Anterior cingulate cortex (tissue), 58 donors: ENCODE measurements at regions not wholly inside any gene's neighbourhood (a gene's known extent, or its start where the extent isn't known, plus 50 kb on each side); places are given as distances from the start of the nearest gene placed in this dataset.
"Not testable (repeated sequence)": the region's sequence is repeated elsewhere in the genome, so short reads cannot be mapped to it uniquely, and the experiment has no call there.

Experiments
- DNase-seq, 58 donors: peaks; one replicate each; lab custom pipeline; 2025; lab: John Stamatoyannopoulos, UW

- DNase-seq, result no peak
Observed at GRCh38 chr2:123578016-123578415, 447.1 kb upstream of the CNTNAP5 start.

DNA sequence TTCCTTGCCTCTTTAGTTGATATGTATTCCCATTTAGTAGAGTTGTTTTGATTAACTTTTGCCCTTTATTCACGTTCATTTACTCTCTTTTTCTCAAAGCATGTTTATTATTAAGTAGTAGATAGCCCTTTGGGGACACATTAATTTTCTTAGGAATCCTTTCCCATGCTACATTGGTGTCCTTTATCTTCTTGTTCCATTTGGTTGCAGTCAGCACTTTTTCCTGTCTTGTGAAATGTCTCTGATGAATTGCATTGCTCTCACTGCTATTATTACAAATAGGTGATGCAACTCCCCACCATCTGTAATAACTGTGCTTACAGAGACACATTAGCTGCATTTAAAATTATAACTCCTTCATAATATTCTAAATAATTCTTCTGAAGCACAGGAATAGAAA lies 428.5 kb upstream of the CNTNAP5 start:
- no peak for DNase-seq

DNA sequence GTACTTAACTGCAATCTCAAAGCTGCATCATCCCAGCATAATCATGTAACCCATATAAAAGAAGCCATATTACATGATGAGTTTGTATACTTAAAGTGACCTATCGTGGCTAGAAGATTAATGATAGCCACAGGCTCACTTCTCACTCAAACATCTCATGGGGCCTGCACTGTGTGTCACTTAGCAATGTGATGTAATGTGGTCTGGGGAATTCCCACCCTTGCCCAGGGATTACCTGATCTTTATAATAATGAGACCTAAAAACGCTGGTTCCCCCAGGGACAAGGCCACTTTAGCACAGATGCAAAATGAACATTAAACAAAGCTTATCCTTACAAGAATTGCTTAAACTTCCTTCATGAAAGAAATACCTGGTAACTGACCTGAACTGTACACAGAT lies 427.1 kb upstream of the CNTNAP5 start:
- DNase-seq, result no peak

- DNase-seq, result no peak
Observed at GRCh38 chr2:123606631-123607030, 418.5 kb upstream of the CNTNAP5 start.

DNA sequence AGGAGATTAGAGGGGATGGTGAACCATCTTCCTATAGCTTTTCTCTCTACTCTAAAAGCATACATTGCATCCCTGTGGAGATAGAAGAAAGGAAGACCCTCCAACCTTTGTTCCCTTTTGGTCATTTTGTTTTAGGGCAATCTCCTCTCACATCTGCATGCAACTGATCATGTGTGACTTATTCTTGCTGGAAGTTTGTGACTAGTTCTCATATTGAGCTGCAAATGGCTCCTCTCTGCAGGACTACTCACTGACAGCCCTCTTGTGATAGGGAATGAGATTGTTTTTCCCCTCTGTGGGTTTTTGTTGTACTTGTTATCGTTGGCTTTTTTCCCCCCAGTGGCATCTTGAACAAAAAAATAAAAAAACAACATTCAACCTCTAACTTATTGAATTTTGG lies 416.0 kb upstream of the CNTNAP5 start:
- no peak for DNase-seq

DNA sequence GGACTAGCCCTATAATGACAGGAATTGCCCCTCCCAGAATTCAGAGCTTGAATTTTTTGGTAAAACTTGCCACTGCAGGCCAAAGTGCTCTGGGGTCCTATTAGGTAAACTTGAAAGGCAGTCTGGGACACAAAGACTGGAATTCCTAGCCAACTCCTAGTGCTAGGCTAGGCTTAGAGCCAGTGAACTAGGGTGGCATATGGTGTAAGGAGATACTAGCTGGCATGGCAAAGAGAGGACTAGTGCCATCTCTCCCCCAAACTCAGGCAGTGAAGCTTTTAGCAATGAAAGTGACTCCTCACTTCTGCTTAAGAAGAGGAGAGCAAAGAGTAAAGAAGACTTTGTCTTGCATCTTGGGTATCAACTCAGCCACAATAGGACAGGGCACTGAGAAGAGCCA lies 410.5 kb upstream of the CNTNAP5 start:
- no peak for DNase-seq

GRCh38 chr2:123618642-123619041 lies 406.4 kb upstream of the CNTNAP5 start:
- not testable (repeated sequence) for DNase-seq

DNA sequence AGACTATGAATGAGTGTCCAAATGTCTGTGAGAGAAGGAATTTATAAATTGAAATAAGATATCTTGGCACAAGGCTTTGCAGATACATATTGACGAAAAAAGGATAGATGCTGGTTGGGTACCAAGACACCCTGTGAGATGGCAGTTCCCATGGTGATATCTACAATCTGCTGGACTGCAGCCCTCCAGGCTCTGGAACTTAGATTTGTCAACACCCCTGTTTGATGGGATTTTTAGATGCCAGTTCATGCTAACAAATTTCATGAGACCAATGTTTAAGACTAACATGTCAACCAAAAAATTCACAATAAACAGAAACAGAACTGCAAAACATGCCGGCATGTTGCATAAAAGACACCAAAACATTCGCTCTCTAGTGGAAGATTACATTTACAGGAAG lies 400.3 kb upstream of the CNTNAP5 start:
- no peak for DNase-seq

- DNase-seq, result no peak
Observed at GRCh38 chr2:123636232-123636631, 388.9 kb upstream of the CNTNAP5 start.

GRCh38 chr2:123640685-123641335 lies 384.3 kb upstream of the CNTNAP5 start:
- DNase-seq, result no peak

GRCh38 chr2:123644053-123644452 lies 381.0 kb upstream of the CNTNAP5 start:
- DNase-seq, result no peak

GRCh38 chr2:123648016-123648415 lies 377.1 kb upstream of the CNTNAP5 start:
- no peak for DNase-seq

- DNase-seq, result no peak
Observed at GRCh38 chr2:123648956-123649355, 376.1 kb upstream of the CNTNAP5 start.

- DNase-seq, result no peak
Observed at GRCh38 chr2:123651151-123651550, 373.9 kb upstream of the CNTNAP5 start.

DNA sequence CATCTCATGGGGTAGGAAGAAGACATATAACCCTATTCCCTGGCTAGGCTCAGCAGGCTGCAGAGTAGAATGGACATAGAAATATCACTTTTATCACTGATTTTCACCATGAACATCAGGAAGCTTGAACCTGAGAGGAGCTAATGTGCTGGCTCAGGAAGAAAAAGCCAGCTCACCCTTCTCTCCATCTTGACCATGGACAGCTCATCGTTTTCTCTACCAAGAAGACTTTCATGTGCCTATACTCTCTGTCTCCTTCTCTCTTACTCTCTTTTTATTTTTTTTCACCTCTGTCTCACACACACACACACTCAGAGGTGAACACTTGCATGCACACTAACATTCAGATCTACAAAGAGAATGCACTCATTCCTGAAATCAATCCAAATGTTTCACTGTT lies 372.8 kb upstream of the CNTNAP5 start:
- no peak for DNase-seq

DNA sequence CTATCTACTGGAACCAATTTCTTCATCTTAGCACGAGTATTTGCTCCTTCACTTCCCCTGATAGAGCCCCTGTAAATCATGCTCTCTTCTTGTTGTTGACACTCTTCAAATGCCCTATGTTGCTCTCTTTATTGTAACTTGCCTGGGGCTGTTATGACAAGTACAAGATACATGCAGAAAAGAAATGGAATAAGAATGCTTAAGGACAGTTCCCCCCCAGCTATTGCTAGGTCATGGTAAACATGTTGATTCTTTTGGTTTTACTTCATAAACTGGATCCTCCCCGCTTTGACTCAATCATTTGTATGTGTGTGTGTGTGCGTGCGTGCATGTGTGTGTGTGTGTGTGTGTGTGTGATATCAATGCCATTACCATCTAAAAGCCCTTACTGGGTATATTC lies 368.5 kb upstream of the CNTNAP5 start:
- DNase-seq, result no peak

GRCh38 chr2:123659120-123659519 lies 366.0 kb upstream of the CNTNAP5 start:
- no peak for DNase-seq

DNA sequence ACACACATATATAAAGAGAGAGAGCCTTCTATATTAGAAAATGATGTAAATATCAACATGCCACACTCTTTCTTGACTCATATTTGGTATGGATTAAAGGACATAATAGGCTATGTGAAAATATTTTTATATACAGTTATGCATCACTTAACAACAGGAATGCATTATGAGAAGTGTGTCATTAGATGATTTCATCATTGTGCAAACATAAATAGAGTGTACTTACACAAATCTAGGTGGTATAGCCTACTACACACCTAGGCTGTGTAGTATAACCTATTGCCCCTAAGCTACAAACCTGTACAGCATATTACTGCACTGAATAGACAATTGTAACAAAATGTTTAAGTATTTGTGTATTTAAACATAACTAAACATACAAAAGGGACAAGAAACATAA lies 354.8 kb upstream of the CNTNAP5 start:
- no peak for DNase-seq

GRCh38 chr2:123683797-123684196 lies 341.3 kb upstream of the CNTNAP5 start:
- DNase-seq, result not testable (repeated sequence)

DNA sequence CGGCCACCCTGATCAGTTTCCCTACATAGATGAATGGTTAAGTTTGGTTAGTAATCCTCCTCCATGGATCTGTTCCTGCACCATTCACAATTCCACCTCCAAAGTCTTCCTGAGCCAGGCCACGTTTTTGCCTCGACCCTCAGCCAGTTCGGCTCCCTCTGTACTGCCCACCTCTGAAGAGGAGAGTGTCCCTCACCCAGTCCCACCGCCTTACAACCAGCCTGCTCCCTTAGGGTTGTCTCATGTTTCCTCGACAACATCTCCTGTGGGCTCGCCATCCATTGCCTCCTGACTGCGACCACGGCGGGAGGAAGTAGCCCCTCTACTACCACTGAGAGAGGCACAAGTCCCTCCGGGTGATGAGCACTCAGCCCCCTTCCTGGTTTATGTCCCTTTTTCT lies 338.0 kb upstream of the CNTNAP5 start:
- no peak for DNase-seq

- DNase-seq, result no peak
Observed at GRCh38 chr2:123688231-123688940, 336.7 kb upstream of the CNTNAP5 start.

DNA sequence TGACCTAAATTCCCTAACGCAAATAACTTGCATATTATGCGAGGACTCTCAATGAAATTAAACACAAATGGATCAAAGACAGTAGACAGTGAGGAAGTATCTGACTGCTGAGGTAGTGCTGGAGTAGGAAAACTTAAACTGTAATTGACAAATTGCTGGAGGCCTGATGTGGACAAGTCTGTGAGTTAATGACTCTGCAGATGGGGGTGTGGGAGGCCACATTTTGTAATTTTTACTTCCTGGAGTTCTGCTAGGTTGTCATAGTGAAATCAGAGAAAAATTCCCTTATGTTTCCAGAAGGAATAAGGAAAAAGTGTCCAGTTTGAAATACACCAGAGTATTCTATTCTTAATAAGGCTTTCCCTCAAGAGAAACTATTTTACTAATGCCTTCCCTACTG lies 333.0 kb upstream of the CNTNAP5 start:
- no peak for DNase-seq
